SHP77 treated with DMSO at 0.1 percent for 48 hours (cell line): ENCODE measurements at regions not wholly inside any gene's neighbourhood (a gene's known extent, or its start where the extent isn't known, plus 50 kb on each side); places are given as distances from the start of the nearest gene placed in this dataset.
"Not testable (repeated sequence)": the region's sequence is repeated elsewhere in the genome, so short reads cannot be mapped to it uniquely, and the experiment has no call there.

ENCODE experiments used
- DNase-seq: peaks from one replicate; lab custom pipeline; 2025; lab: John Stamatoyannopoulos, UW

GRCh38 chr9:71273613-71274012 is 152.2 kb upstream of the TRPM3 start:
- DNase-seq: no peak

GRCh38 chr9:71271602-71272001 is 150.2 kb upstream of the TRPM3 start:
- no peak for DNase-seq

GRCh38 chr9:71270554-71270953 is 149.1 kb upstream of the TRPM3 start:
- DNase-seq: no peak

GRCh38 chr9:71269859-71270258 is 148.4 kb upstream of the TRPM3 start:
- DNase-seq: no peak

- no peak for DNase-seq
These were observed 147.6 kb upstream of the TRPM3 start for GRCh38 chr9:71268871-71269635.

- DNase-seq: no peak
These were observed 142.0 kb upstream of the TRPM3 start for GRCh38 chr9:71263451-71263850.

- DNase-seq: not testable (repeated sequence)
These were observed 139.0 kb upstream of the TRPM3 start for GRCh38 chr9:71260419-71260818.

- no peak for DNase-seq
These were observed 133.3 kb upstream of the TRPM3 start for GRCh38 chr9:71254592-71255277.

GRCh38 chr9:71253011-71253410 is 131.6 kb upstream of the TRPM3 start:
- DNase-seq: no peak

GRCh38 chr9:71250581-71250980 is 129.2 kb upstream of the TRPM3 start:
- no peak for DNase-seq

GRCh38 chr9:71249729-71250317 is 128.4 kb upstream of the TRPM3 start:
- no peak for DNase-seq

GRCh38 chr9:71245651-71246050 is 124.2 kb upstream of the TRPM3 start:
- DNase-seq: no peak

- no peak for DNase-seq
These were observed 122.5 kb upstream of the TRPM3 start for GRCh38 chr9:71243951-71244350.

GRCh38 chr9:71242081-71242480 is 120.7 kb upstream of the TRPM3 start:
- DNase-seq: no peak

GRCh38 chr9:71237051-71237450 is 115.6 kb upstream of the TRPM3 start:
- DNase-seq: no peak

GRCh38 chr9:71233646-71234045 is 112.2 kb upstream of the TRPM3 start:
- DNase-seq: no peak

GRCh38 chr9:71223953-71224538 is 102.6 kb upstream of the TRPM3 start:
- DNase-seq: no peak

GRCh38 chr9:71218774-71219173 is 97.4 kb upstream of the TRPM3 start:
- DNase-seq: no peak

- DNase-seq: no peak
These were observed 92.2 kb upstream of the TRPM3 start for GRCh38 chr9:71213633-71214032.

- DNase-seq: no peak
These were observed 88.9 kb upstream of the TRPM3 start for GRCh38 chr9:71210326-71210725.

- DNase-seq: no peak
These were observed 88.5 kb upstream of the TRPM3 start for GRCh38 chr9:71209890-71210289.

GRCh38 chr9:71202931-71203330 is 81.5 kb upstream of the TRPM3 start:
- DNase-seq: no peak

GRCh38 chr9:71191708-71192107 is 70.3 kb upstream of the TRPM3 start:
- DNase-seq: no peak
